ENCODE measurements at regions not wholly inside any gene's neighbourhood (a gene's known extent, or its start where the extent isn't known, plus 50 kb on each side); places are given as distances from the start of the nearest gene placed in this dataset.
A peak's percentile ranks its signal among the peaks of the same experiment; 100 is the strongest.

DNA sequence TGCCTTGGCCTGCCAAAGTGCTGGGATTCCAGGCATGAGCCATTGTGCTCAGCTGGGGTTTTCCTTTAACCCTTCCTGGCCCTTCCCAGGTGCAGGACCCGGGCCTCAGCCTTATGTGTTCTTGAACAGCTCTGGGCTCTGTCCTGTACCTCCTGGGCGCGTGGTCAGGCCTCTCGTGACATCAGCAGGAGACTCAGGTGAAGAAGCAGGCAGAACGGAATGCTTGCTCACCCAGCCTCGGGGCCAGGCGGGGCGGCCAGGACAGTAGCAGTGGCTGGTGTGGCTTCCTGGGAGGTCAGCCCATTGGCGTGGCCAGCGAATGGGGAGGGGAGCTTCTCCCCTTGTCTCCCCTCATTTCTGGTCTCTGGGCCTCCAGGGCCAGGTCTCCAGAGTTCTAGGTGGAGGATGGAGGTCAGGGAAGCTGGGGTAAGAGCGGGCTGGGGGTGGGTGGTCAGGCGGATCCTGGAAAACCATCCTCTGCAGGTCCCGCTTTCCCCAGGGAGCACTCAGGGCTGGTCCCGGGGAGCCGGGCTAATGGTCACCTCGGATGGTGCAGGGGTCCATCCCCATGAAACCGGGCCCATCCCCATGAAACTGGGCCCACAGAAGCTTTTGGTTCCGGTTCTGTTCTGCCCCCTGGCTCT, 281.5 kb downstream of the SEC14L1 start:
- Histone ChIP-seq H3K27ac (no peak overlapping the region), H3K27me3 (ENCODE audit: insufficient read depth, low read depth) (no peaks in the 10 kb centered on the region), H3K79me2 (ENCODE audit: low read depth) (peaks cover 8% of the 10 kb centered on the region; the same call in 1 of the 2 replicates), H3K4me3 (no peak overlapping the region), H3K9me2 (ENCODE audit: insufficient read depth) (no peaks in the 10 kb centered on the region), H3K4me1 (replicated peaks; ENCODE audit: insufficient read depth) (peaks cover 28% of the 10 kb centered on the region), H3K4me2 (no peak overlapping the region), H4K20me1 (ENCODE audit: insufficient read depth) (peaks cover 38% of the 10 kb centered on the region), H3F3A (ENCODE audit: insufficient read depth, low read depth) (no peaks in the 10 kb centered on the region; the same call in 1 of the 2 replicates), H2AFZ (no peak overlapping the region), H3K36me3 (ENCODE audit: low read depth) (no peaks in the 10 kb centered on the region), H3K9me3 (ENCODE audit: insufficient read depth, low read depth) (no peaks in the 10 kb centered on the region)
- TF ChIP-seq, protein P1, sequence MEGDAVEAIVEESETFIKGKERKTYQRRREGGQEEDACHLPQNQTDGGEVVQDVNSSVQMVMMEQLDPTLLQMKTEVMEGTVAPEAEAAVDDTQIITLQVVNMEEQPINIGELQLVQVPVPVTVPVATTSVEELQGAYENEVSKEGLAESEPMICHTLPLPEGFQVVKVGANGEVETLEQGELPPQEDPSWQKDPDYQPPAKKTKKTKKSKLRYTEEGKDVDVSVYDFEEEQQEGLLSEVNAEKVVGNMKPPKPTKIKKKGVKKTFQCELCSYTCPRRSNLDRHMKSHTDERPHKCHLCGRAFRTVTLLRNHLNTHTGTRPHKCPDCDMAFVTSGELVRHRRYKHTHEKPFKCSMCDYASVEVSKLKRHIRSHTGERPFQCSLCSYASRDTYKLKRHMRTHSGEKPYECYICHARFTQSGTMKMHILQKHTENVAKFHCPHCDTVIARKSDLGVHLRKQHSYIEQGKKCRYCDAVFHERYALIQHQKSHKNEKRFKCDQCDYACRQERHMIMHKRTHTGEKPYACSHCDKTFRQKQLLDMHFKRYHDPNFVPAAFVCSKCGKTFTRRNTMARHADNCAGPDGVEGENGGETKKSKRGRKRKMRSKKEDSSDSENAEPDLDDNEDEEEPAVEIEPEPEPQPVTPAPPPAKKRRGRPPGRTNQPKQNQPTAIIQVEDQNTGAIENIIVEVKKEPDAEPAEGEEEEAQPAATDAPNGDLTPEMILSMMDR (conservative IDR thresholded peaks at IDR 0.05), result no peak
- no peak for TF ChIP-seq EZH2 (IDR thresholded peaks at IDR 0.05; ENCODE audit: low read depth)
- BruUV-seq (replicated peaks), result no TSS peak
- ChIA-PET POLR2A (ENCODE audit: unreplicated experiment) (no interaction called here), CTCF (interaction anchor here (0.6 kb wide), 1 partner anchor 17 kb away, joined by 6 read pairs; no protein-coding TSS in a partner anchor)
- intact Hi-C loops (cut with micrococcal nuclease; ENCODE audit: unreplicated experiment), result loop anchor here (2.0 kb wide), 1 partner anchor 135 kb away; no protein-coding TSS in a partner anchor
- DNase-seq, result peak; percentile 48 to 81

GRCh38 chr17:77422748-77423113, 282.0 kb downstream of the SEC14L1 start:
- peaks cover 8% of the 10 kb centered on the region; the same call in 1 of the 2 replicates for H3K79me2 ChIP-seq (ENCODE audit: low read depth)
- DNase-seq, result no peak
- intact Hi-C loops (cut with micrococcal nuclease; ENCODE audit: unreplicated experiment), result loop anchor here (2.0 kb wide), 1 partner anchor 136 kb away; no protein-coding TSS in a partner anchor
- TF ChIP-seq EZH2 (IDR thresholded peaks at IDR 0.05; ENCODE audit: low read depth), result no peak
- TF ChIP-seq, protein P1 (conservative IDR thresholded peaks at IDR 0.05), result no peak
- no peaks in the 10 kb centered on the region for H3K36me3 ChIP-seq (ENCODE audit: low read depth)
- H3F3A ChIP-seq (ENCODE audit: insufficient read depth, low read depth), result no peaks in the 10 kb centered on the region; the same call in 1 of the 2 replicates
- no peak overlapping the region for H2AFZ ChIP-seq
- H3K4me3 ChIP-seq, result no peak overlapping the region
- peaks cover 28% of the 10 kb centered on the region for H3K4me1 ChIP-seq (replicated peaks; ENCODE audit: insufficient read depth)
- POLR2A ChIA-PET (ENCODE audit: unreplicated experiment), result no interaction called here
- no TSS peak for BruUV-seq (replicated peaks)
- H3K27me3 ChIP-seq (ENCODE audit: insufficient read depth, low read depth), result no peaks in the 10 kb centered on the region
- H3K9me2 ChIP-seq (ENCODE audit: insufficient read depth), result no peaks in the 10 kb centered on the region
- peaks cover 40% of the 10 kb centered on the region for H4K20me1 ChIP-seq (ENCODE audit: insufficient read depth)
- no peak overlapping the region for H3K4me2 ChIP-seq
- H3K27ac ChIP-seq, result no peak overlapping the region
- CTCF ChIA-PET, result interaction anchor here (0.6 kb wide), 1 partner anchor 16 kb away, joined by 6 read pairs; no protein-coding TSS in a partner anchor
- H3K9me3 ChIP-seq (ENCODE audit: insufficient read depth, low read depth), result no peaks in the 10 kb centered on the region

GRCh38 chr17:77423589-77424451, 283.1 kb downstream of the SEC14L1 start:
- no peak overlapping the region for H3K27ac ChIP-seq
- H3K79me2 ChIP-seq (ENCODE audit: low read depth), result peaks cover 17% of the 10 kb centered on the region; the same call in 1 of the 2 replicates
- no peak overlapping the region for H2AFZ ChIP-seq
- ChIA-PET CTCF (no interaction called here), POLR2A (ENCODE audit: unreplicated experiment) (no interaction called here)
- peaks cover 44% of the 10 kb centered on the region for H4K20me1 ChIP-seq (ENCODE audit: insufficient read depth)
- no peaks in the 10 kb centered on the region for H3K36me3 ChIP-seq (ENCODE audit: low read depth)
- H3K4me2 ChIP-seq, result no peak overlapping the region
- BruUV-seq (replicated peaks), result no TSS peak
- H3K27me3 ChIP-seq (ENCODE audit: insufficient read depth, low read depth), result no peaks in the 10 kb centered on the region
- no peaks in the 10 kb centered on the region; the same call in 1 of the 2 replicates for H3F3A ChIP-seq (ENCODE audit: insufficient read depth, low read depth)
- no peak for DNase-seq
- TF ChIP-seq EZH2 (IDR thresholded peaks at IDR 0.05; ENCODE audit: low read depth), result no peak
- TF ChIP-seq, protein P1 (conservative IDR thresholded peaks at IDR 0.05), result no peak
- intact Hi-C loops (cut with micrococcal nuclease; ENCODE audit: unreplicated experiment), result loop anchor here (2.0 kb wide), 1 partner anchor 137 kb away; no protein-coding TSS in a partner anchor
- no peak overlapping the region for H3K4me3 ChIP-seq
- no peaks in the 10 kb centered on the region for H3K9me3 ChIP-seq (ENCODE audit: insufficient read depth, low read depth)
- peaks cover 28% of the 10 kb centered on the region for H3K4me1 ChIP-seq (replicated peaks; ENCODE audit: insufficient read depth)
- no peaks in the 10 kb centered on the region for H3K9me2 ChIP-seq (ENCODE audit: insufficient read depth)
